ENCODE measurements at regions not wholly inside any gene's neighbourhood (a gene's known extent, or its start where the extent isn't known, plus 50 kb on each side); places are given as distances from the start of the nearest gene placed in this dataset.

DNA sequence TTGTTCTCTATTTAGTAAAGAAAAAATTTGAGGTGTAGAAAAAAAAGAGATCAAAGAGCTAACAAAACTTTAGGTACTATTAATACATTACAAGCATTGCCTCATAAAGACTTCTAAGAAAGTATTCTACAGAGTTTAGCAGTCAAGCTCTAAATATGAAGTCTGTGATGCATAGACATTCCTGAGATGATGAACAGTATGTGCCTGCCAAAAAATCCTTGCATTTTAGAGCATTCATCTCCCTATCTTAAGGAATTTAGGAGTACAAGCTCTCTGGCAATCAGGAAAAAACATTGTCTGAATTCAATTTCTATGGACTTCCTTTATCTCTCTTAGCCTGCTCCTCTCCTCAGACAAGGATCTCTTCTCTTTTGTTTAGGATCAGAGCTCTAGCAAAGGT lies 202.6 kb upstream of the LRFN5 start:
- peak; percentile 0 for DNase-seq (ENCODE audit: low read depth, low spot score)

DNA sequence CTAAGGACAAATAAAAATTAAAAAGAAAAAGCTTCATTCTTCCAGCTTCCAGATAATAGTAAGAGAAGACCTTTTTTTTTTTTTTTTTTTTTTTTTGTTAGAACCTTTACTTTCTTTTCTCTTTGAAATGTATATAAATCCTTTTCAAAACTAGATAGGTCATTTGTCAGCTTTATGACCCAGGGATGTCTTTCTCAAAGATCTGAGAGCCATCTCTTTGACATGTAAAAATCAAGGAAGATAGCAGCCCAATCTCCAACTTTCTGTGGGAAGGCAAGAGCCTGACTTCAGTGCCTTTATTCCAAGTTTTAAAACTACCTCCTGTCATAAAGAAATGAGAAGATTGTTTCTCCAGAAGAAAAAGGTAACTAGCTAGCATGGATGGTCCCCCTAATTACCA lies 203.3 kb upstream of the LRFN5 start:
- no peak for DNase-seq (ENCODE audit: low read depth, low spot score)

DNA sequence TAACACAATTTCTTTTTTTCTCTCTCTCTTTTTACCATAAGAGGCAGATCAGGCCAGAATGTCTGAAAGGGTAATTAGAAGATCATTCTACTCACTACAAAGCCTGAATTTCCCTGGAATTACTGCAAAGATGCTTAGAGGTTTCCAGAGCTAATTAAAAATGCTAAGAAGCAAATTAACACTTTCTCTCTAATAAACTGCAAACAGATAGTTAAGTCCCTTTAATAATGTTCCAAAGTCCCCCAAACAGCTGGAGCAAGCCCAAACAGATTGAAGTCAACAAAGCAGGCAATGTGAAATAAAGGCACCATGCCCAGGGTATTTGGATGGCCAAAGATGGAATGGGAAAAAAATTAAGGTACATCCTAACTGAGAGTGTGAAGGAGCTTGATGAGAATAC lies 208.8 kb upstream of the LRFN5 start:
- DNase-seq (ENCODE audit: low read depth, low spot score) = no peak

GRCh38 chr14:41393512-41393911 lies 213.2 kb upstream of the LRFN5 start:
- no peak for DNase-seq (ENCODE audit: low read depth, low spot score)

DNA sequence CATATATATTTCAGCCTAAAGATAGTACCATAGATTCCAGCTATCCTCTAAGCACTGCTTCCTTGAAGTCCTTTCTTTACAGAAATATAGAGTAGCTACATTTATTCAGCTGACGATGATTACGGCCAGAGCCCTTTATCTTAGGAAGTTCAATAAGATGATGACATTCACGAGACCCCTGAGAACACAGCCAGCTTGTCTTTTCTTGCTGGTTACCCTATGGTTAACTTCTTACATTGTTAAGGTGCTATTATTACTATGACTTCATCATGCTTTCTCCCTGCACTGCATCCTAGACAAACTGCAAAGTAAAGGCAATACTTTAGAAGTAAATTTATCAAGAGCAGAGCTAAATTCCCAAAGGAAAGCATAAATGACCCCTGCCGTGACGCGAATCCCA lies 214.4 kb upstream of the LRFN5 start:
- DNase-seq (ENCODE audit: low read depth, low spot score) = no peak

DNA sequence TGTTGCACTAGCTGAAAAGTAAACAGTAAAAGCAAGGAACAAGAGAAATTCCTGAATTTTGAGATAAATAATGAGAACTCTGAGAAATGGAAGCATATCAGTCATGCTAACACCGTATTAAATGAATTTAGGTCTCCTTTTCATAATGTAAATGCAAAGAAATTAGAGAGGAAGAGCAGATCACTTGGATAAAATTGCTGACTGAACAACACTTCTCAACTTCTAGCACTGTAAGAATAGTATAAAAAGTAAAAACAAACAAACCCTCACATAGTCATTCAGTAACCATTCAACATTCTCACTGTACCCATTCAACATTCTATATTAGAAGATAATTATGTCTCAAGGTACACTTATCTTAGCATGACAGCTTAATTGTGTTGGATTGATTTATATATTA lies 217.3 kb upstream of the LRFN5 start:
- no peak for DNase-seq (ENCODE audit: low read depth, low spot score)

DNA sequence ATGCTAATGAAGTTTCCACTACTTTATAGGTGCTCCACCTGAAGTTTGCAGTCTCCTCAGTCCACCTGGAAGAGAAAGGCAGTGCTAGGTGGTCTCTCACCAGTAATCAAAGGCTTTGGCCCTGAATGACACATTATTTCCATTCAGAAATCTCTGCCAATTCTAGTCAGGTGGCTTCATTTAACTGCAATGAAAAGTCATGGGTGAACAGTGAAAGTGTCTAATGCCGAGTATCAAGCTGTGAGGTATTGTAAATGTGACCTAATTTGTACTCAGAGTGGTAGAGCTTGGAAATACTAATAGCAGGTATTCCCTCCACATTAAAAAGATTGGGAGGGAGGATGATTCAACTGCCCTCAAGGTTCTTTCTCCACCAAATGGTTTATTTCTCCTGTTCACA lies 220.9 kb upstream of the LRFN5 start:
- no peak for DNase-seq (ENCODE audit: low read depth, low spot score)

GRCh38 chr14:41380017-41380416 lies 226.7 kb upstream of the LRFN5 start:
- DNase-seq (ENCODE audit: low read depth, low spot score) = no peak

- DNase-seq (ENCODE audit: low read depth, low spot score) = no peak
Observed at GRCh38 chr14:41378526-41378925, 228.2 kb upstream of the LRFN5 start.

DNA sequence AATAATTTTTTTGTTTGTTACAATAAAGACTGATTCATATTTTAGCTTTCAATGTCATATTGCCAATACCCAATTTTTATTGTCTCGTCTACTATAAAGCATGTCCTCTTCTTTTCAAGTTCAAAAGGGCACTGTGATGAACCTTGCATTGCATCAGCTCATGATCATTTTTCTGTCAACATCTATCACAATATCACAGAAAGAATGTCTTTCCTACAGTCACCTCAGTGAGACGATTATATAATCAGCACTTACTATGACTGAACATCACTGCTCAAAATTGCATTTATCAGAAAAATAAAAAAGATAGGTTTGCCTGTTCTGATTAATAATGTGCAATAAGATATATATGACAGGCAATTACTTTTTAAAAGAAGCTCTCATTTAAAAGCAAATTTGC lies 228.7 kb upstream of the LRFN5 start:
- DNase-seq (ENCODE audit: low read depth, low spot score) = no peak

GRCh38 chr14:41374092-41374491 lies 232.6 kb upstream of the LRFN5 start:
- DNase-seq (ENCODE audit: low read depth, low spot score) = no peak

DNA sequence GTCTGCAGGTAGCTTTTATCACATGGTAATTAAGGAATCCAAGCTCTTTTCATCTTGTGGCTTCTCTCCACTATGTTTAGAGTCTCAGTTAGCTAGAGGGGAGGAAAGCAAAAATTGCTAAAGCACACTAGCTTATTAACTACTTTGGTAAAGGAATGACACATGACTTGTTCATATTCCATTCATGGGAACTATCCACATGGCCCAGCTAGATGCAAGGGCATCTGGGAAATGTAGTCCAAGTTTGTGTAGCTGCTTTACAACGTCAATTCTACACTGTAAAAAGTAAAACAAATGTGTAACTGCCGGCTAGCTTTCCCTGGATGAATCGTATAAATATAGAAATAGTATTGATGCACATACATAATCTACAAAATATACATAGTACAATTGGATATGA lies 244.5 kb upstream of the LRFN5 start:
- DNase-seq (ENCODE audit: low read depth, low spot score) = no peak

DNA sequence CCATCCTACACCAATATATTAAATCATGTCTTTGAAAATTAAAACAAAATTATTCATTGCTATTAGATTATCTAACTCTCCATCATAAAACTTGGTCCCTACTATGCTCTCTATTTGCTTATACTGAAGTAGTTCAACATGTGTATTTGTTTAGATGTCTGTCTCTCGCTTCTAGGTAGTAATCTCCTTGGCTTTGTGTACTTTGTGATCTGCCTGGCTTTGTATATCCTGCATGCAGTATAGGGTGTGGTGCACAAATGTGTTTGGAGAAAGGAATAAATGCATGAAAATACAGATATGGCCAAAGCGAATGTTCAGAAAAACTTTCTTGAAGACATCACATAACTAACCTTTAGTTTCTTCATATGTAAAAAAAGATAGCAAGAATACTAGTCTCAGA lies 246.6 kb upstream of the LRFN5 start:
- DNase-seq (ENCODE audit: low read depth, low spot score) = no peak

- no peak for DNase-seq (ENCODE audit: low read depth, low spot score)
Observed at GRCh38 chr14:41355866-41356265, 250.8 kb upstream of the LRFN5 start.

- no peak for DNase-seq (ENCODE audit: low read depth, low spot score)
Observed at GRCh38 chr14:41350476-41350875, 256.2 kb upstream of the LRFN5 start.

DNA sequence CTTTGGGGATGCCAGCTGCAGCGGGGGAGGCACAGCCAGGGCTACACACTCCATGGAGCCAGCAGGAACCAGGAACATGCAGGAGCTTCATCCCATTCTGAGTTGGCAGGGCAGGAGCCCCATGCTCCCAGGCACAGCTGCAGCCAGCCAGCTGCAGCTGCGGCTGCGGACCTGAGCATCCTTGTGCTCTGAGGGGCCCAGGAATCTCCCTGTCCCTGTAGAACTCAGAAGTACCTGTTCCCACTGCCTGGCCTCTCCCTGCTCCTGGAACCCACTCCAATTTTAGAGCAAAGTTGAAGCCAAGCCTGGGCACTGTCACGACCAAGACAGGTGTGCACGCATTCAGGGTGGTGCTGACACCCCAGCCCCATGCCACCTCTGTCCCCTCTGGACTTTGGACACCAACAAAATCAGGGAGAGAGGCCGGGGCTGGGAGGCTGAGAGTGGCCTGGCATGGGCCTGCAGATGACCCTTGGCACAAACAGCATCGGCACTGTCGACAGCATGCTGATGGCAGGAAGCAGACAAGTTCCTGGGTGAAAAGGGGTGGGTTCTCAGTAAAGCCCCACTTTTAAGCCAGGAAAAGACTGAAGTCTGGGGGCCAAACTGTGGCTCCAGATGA lies 257.3 kb upstream of the LRFN5 start:
- no peak for DNase-seq (ENCODE audit: low read depth, low spot score)

DNA sequence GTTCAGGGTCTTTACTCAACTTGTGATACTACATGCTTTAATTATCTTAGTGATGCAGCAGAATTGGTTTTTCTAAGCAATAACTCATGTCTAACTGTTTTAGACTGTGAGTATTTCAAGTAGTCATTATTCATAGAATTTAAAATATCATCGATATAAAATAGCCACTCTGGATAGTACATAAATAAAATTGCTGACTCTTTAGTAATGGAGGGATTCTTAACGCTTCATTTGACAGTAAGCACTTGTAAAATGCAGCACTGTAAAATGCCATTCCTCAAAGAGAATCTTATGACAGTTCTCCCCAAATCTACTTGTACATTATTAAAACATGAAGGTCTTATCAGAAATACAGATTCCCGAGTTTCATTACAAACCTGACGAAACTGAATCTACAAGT lies 262.8 kb upstream of the LRFN5 start:
- DNase-seq (ENCODE audit: low read depth, low spot score) = no peak

- DNase-seq (ENCODE audit: low read depth, low spot score) = no peak
Observed at GRCh38 chr14:41313196-41313595, 293.5 kb upstream of the LRFN5 start.

DNA sequence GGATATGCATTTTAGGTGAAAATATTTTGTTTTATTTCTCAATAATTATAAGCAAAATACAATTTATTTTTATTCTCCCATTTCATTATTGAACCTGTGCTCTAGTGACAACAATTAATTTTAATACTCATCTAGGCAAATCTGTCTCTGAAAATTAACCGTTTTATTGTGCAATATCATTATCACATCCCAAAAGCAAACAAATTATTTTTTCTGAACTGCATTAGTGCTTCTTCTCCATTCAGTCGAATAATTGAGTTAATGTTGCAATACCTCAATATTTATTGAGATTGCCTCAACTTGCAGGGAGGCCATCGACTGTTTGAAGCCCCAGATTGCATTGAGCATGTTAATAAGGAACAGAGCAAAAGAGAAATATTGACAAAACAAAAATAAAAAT lies 303.2 kb upstream of the LRFN5 start:
- no peak for DNase-seq (ENCODE audit: low read depth, low spot score)

DNA sequence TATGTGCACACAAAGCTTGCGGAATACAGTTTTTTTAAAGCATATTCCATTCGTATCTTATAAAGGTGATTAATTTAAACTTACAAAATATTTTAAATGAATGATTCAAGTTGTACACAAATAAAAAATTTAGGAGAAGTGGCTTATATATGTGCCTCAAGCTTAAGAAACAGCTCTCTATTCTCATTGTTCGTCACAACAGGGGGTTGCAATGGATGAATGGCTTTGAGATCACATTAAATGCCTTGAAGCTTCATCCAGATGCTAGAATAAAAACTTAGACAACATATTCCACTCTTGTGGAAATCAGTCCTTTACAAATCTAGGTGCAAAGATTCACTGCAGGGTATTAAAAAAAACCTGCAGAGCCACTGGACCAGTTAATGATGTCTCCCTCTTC lies 303.9 kb upstream of the LRFN5 start:
- DNase-seq (ENCODE audit: low read depth, low spot score) = no peak

DNA sequence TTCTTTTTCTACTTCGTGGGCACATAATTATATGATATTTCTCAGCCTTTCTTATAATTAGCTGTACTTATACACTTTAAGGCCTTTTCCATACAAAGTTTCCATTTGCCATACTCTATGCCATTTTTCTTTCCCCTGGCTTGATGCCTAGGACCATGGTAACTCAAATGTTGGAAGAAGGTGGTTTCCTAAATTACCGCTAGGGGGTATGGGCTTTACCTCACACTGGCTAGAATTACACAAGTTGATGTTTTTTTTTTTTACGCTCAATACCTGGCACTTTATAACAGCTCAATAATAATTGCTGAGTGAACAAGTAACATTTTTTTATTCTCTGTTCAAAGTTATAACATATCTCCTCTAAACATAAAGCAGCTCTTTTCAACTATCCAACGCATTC lies 306.8 kb upstream of the LRFN5 start:
- no peak for DNase-seq (ENCODE audit: low read depth, low spot score)

GRCh38 chr14:41298328-41298690 lies 308.4 kb upstream of the LRFN5 start:
- DNase-seq (ENCODE audit: low read depth, low spot score) = no peak

DNA sequence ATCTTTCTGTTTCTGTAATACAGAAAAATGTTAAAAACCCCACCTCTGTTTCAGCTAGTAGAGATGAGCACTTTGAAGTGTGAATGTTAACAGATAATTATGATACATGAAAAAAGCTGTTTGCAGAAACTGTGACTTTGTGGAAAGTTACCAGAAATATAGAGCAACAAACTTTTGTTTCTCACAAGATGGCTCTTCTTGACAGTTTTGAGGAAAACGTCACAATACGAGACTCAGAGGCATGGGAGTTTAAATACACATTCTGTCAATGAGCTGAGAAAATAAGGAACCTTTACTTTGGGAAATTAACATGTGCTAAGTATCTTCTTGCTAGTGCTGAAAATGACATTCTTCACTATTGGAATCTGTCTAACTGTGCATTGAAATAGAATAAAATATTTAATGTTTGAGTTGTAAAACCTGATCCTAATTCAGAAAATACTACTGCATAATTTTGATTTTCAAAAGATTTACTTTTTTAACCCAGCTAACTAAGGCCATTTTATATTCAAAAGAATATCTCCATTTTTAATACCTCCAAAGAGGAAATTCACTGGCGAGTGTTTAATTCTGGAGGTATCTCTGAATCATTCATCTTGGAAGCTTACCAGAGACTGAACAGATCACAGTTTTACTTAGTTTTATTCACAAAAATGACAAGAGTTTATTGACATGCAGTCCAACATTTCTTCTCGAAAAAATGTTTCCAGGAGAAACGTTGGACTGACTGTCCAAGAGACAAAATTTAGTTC lies 308.9 kb upstream of the LRFN5 start:
- peak; percentile 0 for DNase-seq (ENCODE audit: low read depth, low spot score)

- DNase-seq (ENCODE audit: low read depth, low spot score) = no peak
Observed at GRCh38 chr14:41295734-41296133, 310.9 kb upstream of the LRFN5 start.
